Small intestine (tissue), 7 donors: ENCODE measurements at regions not wholly inside any gene's neighbourhood (a gene's known extent, or its start where the extent isn't known, plus 50 kb on each side); places are given as distances from the start of the nearest gene placed in this dataset.

Experiments
- DNase-seq, 2 donors: peaks; one replicate each; pipeline versions ENCODE4 v3.0.0 to v3.0.0-alpha.2; 2013
- FAIRE-seq: peaks from 2 replicates; lab custom pipeline; 2012; peaks lifted over from hg19 to GRCh38; lab: Jason Lieb, UNC
- H3K27ac ChIP-seq, 3 donors: one replicate each; pipeline ENCODE4 v1.5.1; 2013; ENCODE audit warnings: low read length in 2 of 3, mild to moderate bottlenecking in 2 of 3, control low read depth in 1 of 3, inconsistent platforms in 1 of 3, low read depth in 1 of 3, moderate library complexity in 1 of 3
- H3K27me3 ChIP-seq, 3 donors: one replicate each; pipeline ENCODE4 v1.6.1; 2013; ENCODE audit warnings: low read length in 3 of 3, inconsistent platforms in 1 of 3; ENCODE audit not compliant: control insufficient read depth in 3 of 3, insufficient read depth in 3 of 3
- H3K36me3 ChIP-seq, 3 donors: one replicate each; pipeline ENCODE4 v1.6.1; 2013; ENCODE audit warnings: low read length in 3 of 3, inconsistent platforms in 1 of 3, low read depth in 1 of 3, mild to moderate bottlenecking in 1 of 3, moderate library complexity in 1 of 3; ENCODE audit not compliant: control insufficient read depth in 3 of 3, insufficient read depth in 2 of 3
- H3K4me1 ChIP-seq, 3 donors: one replicate each; pipeline ENCODE4 v1.6.1; 2013; ENCODE audit warnings: low read length in 2 of 3, inconsistent platforms in 1 of 3, low read depth in 1 of 3, mild to moderate bottlenecking in 1 of 3, moderate library complexity in 1 of 3; ENCODE audit not compliant: control insufficient read depth in 3 of 3, insufficient read depth in 2 of 3
- H3K4me3 ChIP-seq, 3 donors: one replicate each; pipeline ENCODE4 v1.5.1; 2013; ENCODE audit warnings: low read length in 3 of 3, control low read depth in 1 of 3, inconsistent platforms in 1 of 3, low read depth in 1 of 3, mild to moderate bottlenecking in 1 of 3, moderate library complexity in 1 of 3
- H3K9me3 ChIP-seq, 2 donors: one replicate each; pipeline ENCODE4 v1.6.1; 2013; ENCODE audit warnings: low read depth in 1 of 2, low read length in 1 of 2; ENCODE audit not compliant: control insufficient read depth in 2 of 2, insufficient read depth in 1 of 2
- WGBS, 3 donors: extraction: QIAGEN DNeasy Blood & Tissue Kit; methylation state at CpG; one replicate each; pipeline ENCODE4 v1.1.7; 2013; 5-methylcytosine and 5-hydroxymethylcytosine counted together
- donor health status: healthy with polysubstance abuse.
- donor health status: control.
- donor health status: control.
- donor health status: Bipolar disorder and iron deficiency.
- donor health status: healthy.

DNA sequence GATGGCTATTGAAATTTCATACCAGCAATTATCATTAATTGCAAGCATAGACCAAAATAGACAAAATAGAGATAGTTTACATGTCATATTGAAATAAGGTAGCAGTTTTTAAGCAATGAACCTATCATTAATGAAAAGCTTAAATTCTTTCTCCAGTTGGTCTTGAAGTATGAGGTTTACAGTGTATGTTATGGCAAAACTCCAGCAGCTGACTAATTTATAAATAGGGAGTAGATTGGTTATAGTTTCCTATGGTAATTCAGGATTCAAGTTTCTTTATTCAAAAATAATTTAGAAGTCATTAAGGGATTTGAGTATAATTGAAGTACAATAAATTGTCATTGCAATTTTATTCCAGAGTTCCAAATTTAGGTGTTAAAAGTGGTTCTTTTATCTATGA lies 69.6 kb upstream of the COL5A2 start:
- H3K9me3 ChIP-seq = no peaks in the 10 kb centered on the region
- no peak overlapping the region for H3K4me3 ChIP-seq
- FAIRE-seq (peak; percentile 19), DNase-seq (no peak)
- H3K27ac ChIP-seq = no peak overlapping the region
- H3K4me1 ChIP-seq = no peaks in the 10 kb centered on the region
- H3K36me3 ChIP-seq = no peaks in the 10 kb centered on the region
- no peaks in the 10 kb centered on the region for H3K27me3 ChIP-seq

- FAIRE-seq = no peak
- DNase-seq = no peak
- Histone ChIP-seq H3K4me1 (no peaks in the 10 kb centered on the region), H3K36me3 (no peaks in the 10 kb centered on the region), H3K27ac (no peak overlapping the region), H3K4me3 (no peak overlapping the region), H3K27me3 (no peaks in the 10 kb centered on the region), H3K9me3 (no peaks in the 10 kb centered on the region)
- WGBS, 3 donors = 55 to 73% (median 69%) methylated on average over 5 of the region's 5 CpGs
These were observed 70.3 kb upstream of the COL5A2 start for GRCh38 chr2:189249901-189250300.

GRCh38 chr2:189252991-189253675 lies 73.6 kb upstream of the COL5A2 start:
- H3K27me3 ChIP-seq = no peaks in the 10 kb centered on the region
- H3K36me3 ChIP-seq = no peaks in the 10 kb centered on the region
- no peaks in the 10 kb centered on the region for H3K9me3 ChIP-seq
- 46 to 62% (median 57%) methylated on average over 6 of the region's 6 CpGs for WGBS, 3 donors
- DNase-seq = no peak
- H3K4me1 ChIP-seq = no peaks in the 10 kb centered on the region
- no peak overlapping the region for H3K4me3 ChIP-seq
- no peak overlapping the region for H3K27ac ChIP-seq
- FAIRE-seq = no peak

DNA sequence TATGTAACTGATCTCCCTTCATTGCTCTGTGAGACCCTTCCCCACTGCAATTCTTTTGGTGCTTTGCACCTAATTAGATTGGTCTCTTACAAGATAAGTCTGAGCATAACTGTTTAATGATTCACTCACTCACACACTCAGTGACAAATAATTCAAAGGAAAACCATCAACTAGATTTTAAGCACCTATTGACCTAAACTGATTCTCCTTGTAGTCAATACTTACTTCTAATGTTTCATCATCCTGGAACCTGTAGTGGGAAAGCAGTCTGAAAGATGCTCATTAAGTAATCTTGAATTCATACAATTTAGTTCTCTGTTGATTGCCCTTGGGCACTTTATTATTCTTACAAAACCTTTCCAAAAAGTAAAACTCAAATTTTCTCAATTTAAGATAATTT lies 74.3 kb upstream of the COL5A2 start:
- Histone ChIP-seq H3K27ac (no peak overlapping the region), H3K36me3 (no peaks in the 10 kb centered on the region), H3K27me3 (no peaks in the 10 kb centered on the region), H3K4me1 (no peaks in the 10 kb centered on the region), H3K4me3 (no peak overlapping the region), H3K9me3 (no peaks in the 10 kb centered on the region)
- no peak for DNase-seq
- no peak for FAIRE-seq

GRCh38 chr2:189254268-189254883 lies 74.8 kb upstream of the COL5A2 start:
- no peak for DNase-seq
- H3K4me3 ChIP-seq = no peak overlapping the region
- no peaks in the 10 kb centered on the region for H3K9me3 ChIP-seq
- H3K27ac ChIP-seq = no peak overlapping the region
- WGBS, 3 donors = 70 to 84% (median 78%) methylated on average over 4 of the region's 4 CpGs
- H3K4me1 ChIP-seq = no peaks in the 10 kb centered on the region
- no peak for FAIRE-seq
- H3K36me3 ChIP-seq = no peaks in the 10 kb centered on the region
- H3K27me3 ChIP-seq = no peaks in the 10 kb centered on the region

GRCh38 chr2:189255711-189256110 lies 76.2 kb upstream of the COL5A2 start:
- peaks cover 0 to 2% of the 10 kb centered on the region in 2 donors for H3K9me3 ChIP-seq
- H3K4me1 ChIP-seq = no peaks in the 10 kb centered on the region
- FAIRE-seq (no peak), DNase-seq (no peak)
- no peak overlapping the region for H3K4me3 ChIP-seq
- 73 to 88% (median 80%) methylated on average over 3 of the region's 3 CpGs for WGBS, 3 donors
- no peaks in the 10 kb centered on the region for H3K27me3 ChIP-seq
- no peaks in the 10 kb centered on the region for H3K36me3 ChIP-seq
- no peak overlapping the region for H3K27ac ChIP-seq

DNA sequence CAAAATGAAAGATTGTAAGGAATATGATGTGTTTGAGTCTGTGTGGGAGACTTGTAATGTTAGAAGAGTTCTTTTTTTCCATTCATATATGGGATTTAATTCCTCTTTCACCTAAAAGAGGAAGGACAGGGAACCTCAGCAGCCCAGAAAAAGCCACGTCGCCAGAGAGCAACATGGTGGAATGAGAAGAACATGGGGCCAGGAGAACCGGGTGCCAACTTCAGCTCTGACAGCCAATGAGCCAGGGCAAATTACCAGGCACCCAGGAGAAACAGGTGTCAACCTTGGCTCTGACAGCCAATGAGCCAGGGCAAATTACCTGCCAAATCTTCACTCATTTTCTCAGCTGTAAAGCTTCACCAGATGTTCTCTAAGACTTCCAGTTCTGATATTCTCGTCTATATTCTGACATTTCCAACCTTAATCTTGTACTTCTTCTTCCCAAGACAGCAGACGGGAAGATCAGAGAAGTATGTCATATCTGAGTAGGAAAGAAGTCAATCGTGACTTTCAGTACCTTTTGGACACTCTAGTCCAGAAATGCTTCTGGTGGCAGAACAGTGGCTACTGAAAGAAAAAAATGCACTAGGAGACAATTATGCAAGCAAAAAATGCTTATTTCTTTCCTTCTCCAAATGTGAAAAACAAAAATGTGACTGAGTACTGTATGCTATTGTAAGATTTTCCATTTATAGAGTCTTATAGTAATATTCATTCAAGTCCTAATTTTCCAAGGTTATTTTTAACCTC lies 79.2 kb upstream of the COL5A2 start:
- Histone ChIP-seq H3K36me3 (no peaks in the 10 kb centered on the region), H3K27me3 (no peaks in the 10 kb centered on the region), H3K27ac (no peak overlapping the region), H3K4me3 (no peak overlapping the region), H3K9me3 (peaks cover 0 to 2% of the 10 kb centered on the region in 2 donors), H3K4me1 (peaks cover 0 to 4% (median 0%) of the 10 kb centered on the region in 3 donors)
- WGBS, 3 donors = 85 to 92% (median 89%) methylated on average over 6 of the region's 6 CpGs
- DNase-seq = no peak
- no peak for FAIRE-seq

- H3K4me3 ChIP-seq = no peak overlapping the region
- peaks cover 0 to 4% (median 0%) of the 10 kb centered on the region in 3 donors for H3K4me1 ChIP-seq
- peaks cover 0 to 2% of the 10 kb centered on the region in 2 donors for H3K9me3 ChIP-seq
- no peak for DNase-seq
- no peaks in the 10 kb centered on the region for H3K36me3 ChIP-seq
- 73 to 83% (median 74%) methylated on average over 3 of the region's 3 CpGs for WGBS, 3 donors
- FAIRE-seq = no peak
- no peak overlapping the region for H3K27ac ChIP-seq
- H3K27me3 ChIP-seq = no peaks in the 10 kb centered on the region
These were observed 80.8 kb upstream of the COL5A2 start for GRCh38 chr2:189260361-189260814.
